ENCODE measurements at regions not wholly inside any gene's neighbourhood (a gene's known extent, or its start where the extent isn't known, plus 50 kb on each side); places are given as distances from the start of the nearest gene placed in this dataset.

GRCh38 chr21:28751176-28751575 is 241.5 kb downstream of the LTN1 start:
- no peak for DNase-seq

DNA sequence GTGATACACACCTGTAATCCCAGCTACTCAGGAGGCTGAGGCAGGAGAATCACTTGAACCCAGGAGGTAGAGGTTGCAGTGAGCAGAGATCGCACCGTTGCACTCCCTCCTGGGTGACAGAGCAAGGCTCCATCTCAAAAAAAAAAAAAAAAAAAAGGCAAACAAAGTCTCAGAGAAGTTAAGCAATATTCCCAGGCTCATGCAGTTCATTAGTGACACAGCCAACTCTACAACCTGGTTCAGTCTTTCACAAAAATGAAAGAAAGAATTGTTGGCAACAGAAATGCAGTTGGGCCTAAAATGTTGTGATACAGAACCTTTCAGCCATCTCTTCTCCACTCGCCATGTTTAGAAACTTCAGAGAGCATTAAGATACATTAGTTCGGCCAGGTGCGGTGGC is 242.1 kb downstream of the LTN1 start:
- DNase-seq = no peak

- DNase-seq = no peak
Observed at GRCh38 chr21:28749536-28749935, 243.1 kb downstream of the LTN1 start.

DNA sequence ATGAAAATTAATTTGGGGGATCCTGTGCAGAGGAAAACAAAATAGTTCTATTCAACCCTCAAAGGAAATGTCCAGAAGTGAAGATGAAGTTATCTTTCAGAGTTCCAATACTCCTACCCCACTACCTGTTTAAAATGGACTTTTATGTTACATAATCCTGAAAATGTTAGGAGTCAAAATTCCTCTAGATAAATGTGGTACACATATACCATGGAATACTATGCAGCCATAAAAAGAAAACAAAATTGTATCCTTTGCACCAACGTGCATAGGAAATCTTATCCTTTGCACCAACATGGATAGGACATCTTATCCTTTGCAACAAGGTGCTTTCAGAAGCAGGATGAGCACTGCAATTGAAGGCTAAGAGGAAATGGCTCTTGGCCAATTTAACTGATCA is 245.2 kb downstream of the LTN1 start:
- no peak for DNase-seq

DNA sequence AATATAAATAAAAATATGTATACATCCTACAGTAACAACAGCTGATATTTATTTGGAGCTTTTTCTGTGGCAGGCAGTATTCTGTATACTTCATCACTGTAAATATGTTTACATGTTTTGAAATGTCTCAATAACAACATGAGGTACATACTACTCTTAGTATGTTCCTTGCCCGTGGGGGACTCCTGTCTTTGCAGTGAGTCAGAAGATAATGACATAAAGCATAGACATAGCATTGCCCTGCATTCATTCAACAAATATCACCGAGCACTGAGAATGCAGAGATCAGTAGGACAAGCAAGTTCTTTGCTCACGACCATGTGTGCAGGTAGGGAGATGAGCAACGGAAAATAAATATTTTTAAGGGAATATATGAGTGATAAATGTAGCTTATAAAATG is 246.5 kb downstream of the LTN1 start:
- DNase-seq = no peak

GRCh38 chr21:28745131-28746016 is 247.3 kb downstream of the LTN1 start:
- DNase-seq = peak; percentile 85 to 92 (median 88)

- no peak for DNase-seq
Observed at GRCh38 chr21:28743723-28744122, 249.0 kb downstream of the LTN1 start.

DNA sequence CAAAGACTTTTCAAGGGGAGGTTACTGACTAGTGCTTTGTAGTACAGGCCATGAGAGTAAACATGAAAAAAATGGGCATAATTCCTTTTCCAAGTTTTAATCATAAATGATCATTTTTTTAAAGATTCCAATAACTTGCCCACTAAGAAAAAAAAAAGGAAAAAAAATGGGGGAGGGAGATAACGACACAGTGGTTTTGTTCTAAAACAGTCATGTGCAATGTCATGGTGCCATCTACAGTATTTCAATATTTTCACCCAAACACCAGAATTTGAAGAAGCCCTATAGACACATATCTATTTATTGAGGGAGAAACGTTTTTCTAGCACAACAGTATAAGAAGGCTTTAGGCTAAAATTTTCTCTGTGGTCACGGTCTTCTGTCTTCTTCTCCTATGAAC is 250.2 kb downstream of the LTN1 start:
- peak; percentile 52 to 75 (median 58) for DNase-seq

GRCh38 chr21:28740125-28740524 is 252.6 kb downstream of the LTN1 start:
- DNase-seq = no peak

GRCh38 chr21:28738882-28739281 is 253.8 kb downstream of the LTN1 start:
- no peak for DNase-seq

- DNase-seq = no peak
Observed at GRCh38 chr21:28738420-28738704, 254.3 kb downstream of the LTN1 start.

- DNase-seq = peak; percentile 29 to 72 (median 62)
Observed at GRCh38 chr21:28737674-28738419, 254.8 kb downstream of the LTN1 start.

GRCh38 chr21:28734522-28735175 is 258.0 kb downstream of the LTN1 start:
- no peak for DNase-seq

GRCh38 chr21:28731700-28732321 is 260.9 kb downstream of the LTN1 start:
- no peak for DNase-seq

- no peak for DNase-seq
Observed at GRCh38 chr21:28729887-28730286, 262.8 kb downstream of the LTN1 start.

GRCh38 chr21:28727809-28728208 is 264.9 kb downstream of the LTN1 start:
- DNase-seq = no peak

DNA sequence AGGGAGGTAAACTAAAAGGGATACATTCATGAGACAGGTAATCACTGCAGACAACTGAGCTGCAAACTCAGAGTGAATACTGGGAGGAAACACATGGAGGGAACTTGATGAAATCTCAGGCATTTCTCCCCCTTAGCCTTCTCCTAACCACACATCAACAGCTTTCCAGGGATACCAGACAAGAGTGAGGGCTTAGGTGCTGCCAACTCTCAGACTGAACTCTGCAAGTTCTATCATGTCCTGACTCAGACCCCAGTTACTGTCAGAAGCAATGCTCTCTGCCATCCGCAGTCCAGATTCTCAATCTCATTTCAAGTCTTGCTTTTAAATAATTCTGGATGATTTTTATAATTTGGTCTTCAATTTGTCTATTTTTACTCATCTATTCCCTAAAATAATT is 267.3 kb downstream of the LTN1 start:
- DNase-seq = no peak

- DNase-seq = no peak
Observed at GRCh38 chr21:28723646-28724045, 269.0 kb downstream of the LTN1 start.

DNA sequence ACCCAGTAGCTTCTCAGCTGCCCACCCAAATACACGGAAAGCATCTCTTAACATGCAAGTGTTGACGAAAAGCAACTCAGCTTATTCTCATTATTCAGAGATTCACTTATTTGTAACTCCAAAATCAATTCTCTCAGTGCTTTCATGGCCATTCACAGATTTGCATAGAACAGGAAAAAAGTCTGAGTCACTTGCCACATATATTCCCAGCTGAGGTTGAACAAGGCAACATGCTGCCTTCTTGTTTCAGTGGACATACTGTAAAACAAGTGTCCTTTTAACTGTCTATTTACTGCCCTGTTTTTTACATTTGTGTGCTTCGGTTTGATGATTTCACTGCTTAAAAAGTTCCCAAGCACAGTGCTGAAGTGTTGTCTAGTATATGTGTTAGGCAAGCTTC is 273.0 kb downstream of the LTN1 start:
- no peak for DNase-seq

DNA sequence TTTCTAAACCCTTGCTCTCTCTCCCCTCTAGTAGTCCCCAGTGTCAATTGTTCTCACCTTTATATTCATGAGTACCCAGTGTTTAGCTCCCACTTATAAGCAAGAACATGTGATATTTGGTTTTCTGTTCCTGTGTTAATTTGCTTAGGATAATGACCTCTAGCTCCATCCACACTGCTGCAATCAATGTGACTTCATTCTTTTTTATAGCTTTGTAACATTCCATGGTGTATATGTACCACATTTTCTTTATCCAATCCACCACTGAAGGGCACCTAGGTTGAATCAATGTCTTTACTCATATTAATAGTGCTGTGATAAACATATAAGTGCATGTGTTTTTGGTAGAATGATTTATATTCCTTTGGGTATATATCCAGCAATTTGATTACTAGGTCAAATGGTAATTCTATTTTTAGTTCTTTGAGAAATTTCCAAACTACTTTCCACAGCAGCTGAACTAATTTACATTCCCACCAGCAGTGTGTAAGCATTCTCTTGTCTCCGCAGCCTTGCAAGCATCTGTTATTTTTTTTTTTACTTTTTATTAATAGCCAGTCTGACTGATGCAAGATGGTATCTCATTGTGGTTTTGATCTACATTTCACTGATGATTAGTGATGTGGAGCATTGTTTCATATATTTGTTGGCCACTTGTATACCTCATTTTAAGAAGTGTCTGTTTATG is 277.8 kb downstream of the LTN1 start:
- peak in 1 of 3 donors; percentile 80 for DNase-seq

DNA sequence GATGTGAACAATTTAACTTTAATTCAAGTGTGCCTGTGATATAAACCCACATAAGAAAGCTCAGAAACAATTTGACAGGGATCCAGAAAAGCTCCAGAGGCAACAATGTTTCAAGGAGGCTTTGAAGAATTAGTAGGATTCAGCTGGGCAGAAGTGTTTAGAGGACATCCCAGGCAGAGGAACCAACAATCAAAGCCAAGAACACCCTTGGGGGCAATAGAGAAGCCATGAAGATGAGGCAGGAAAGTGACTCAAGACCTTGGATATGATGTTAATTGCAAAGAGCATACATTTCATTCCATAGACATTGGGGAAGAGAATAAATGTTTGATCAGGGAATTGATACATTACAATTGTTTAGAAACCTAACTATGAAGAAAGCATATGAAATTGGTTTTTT is 280.3 kb downstream of the LTN1 start:
- DNase-seq = no peak

- no peak for DNase-seq
Observed at GRCh38 chr21:28705616-28706015, 287.1 kb downstream of the LTN1 start.
